DOHH2 (cell line): ENCODE measurements at regions not wholly inside any gene's neighbourhood (a gene's known extent, or its start where the extent isn't known, plus 50 kb on each side); places are given as distances from the start of the nearest gene placed in this dataset.

Experiments
- H3F3A ChIP-seq: fragments of 200-600 bp; sonication (generic), shearing (Covaris generic); 2 replicates; pipeline ENCODE4 v1.6.0; 2016; ENCODE audit warnings: antibody characterized with exemption, mild to moderate bottlenecking; ENCODE audit not compliant: control insufficient read depth, insufficient read depth
- H3K27ac ChIP-seq: fragments of 200-600 bp; sonication (generic); 2 replicates; pipeline ENCODE4 v1.5.1; 2014; ENCODE audit warnings: low read depth, mild to moderate bottlenecking, low read length, moderate library complexity
- H3K27me3 ChIP-seq: fragments of 200-600 bp; sonication (generic); 2 replicates; pipeline ENCODE4 v1.6.1; 2014; ENCODE audit warnings: mild to moderate bottlenecking, low read length, mixed read lengths; ENCODE audit not compliant: control insufficient read depth
- H3K36me3 ChIP-seq: fragments of 200-600 bp; sonication (generic); 2 replicates; pipeline ENCODE4 v1.6.1; 2014; ENCODE audit warnings: mild to moderate bottlenecking, low read length, moderate library complexity, mixed read lengths; ENCODE audit not compliant: control insufficient read depth
- H3K4me1 ChIP-seq: fragments of 200-600 bp; sonication (generic); 2 replicates; pipeline ENCODE4 v1.6.1; 2014; ENCODE audit warnings: mild to moderate bottlenecking, low read length, mixed read lengths; ENCODE audit not compliant: control insufficient read depth
- H3K4me2 ChIP-seq: fragments of 200-600 bp; sonication (generic); 2 replicates; pipeline ENCODE4 v1.6.0; 2014; ENCODE audit warnings: mild to moderate bottlenecking, low read length, moderate library complexity
- H3K4me3 ChIP-seq: fragments of 200-600 bp; sonication (generic); 2 replicates; pipeline ENCODE4 v1.5.1; 2014; ENCODE audit warnings: mild to moderate bottlenecking, low read length, mixed read lengths
- H3K79me2 ChIP-seq: fragments of 200-600 bp; sonication (generic); 2 replicates; pipeline ENCODE4 v1.6.1; 2014; ENCODE audit warnings: mild to moderate bottlenecking, low read length, mixed read lengths; ENCODE audit not compliant: control insufficient read depth
- H3K9me2 ChIP-seq: fragments of 200-600 bp; sonication (generic); replicated peaks from 2 replicates; pipeline ENCODE4 v1.6.1; 2014; ENCODE audit warnings: mild to moderate bottlenecking, low read length, mixed read lengths; ENCODE audit not compliant: control insufficient read depth
- H3K9me3 ChIP-seq: fragments of 200-600 bp; sonication (generic); 2 replicates; pipeline ENCODE4 v1.6.1; 2014; ENCODE audit warnings: antibody characterized with exemption, low read length, mixed read lengths; ENCODE audit not compliant: control insufficient read depth, insufficient read depth
- H4K20me1 ChIP-seq: fragments of 200-600 bp; sonication (generic); 2 replicates; pipeline ENCODE4 v1.6.0; 2014; ENCODE audit warnings: low read depth, mild to moderate bottlenecking, antibody characterized with exemption, low read length, moderate library complexity; ENCODE audit not compliant: control insufficient read depth, insufficient read depth
- CTCF ChIP-seq: fragments of 200-600 bp; sonication (generic); IDR thresholded peaks from one replicate; pipeline ENCODE4 v1.5.1; 2014; ENCODE audit warnings: antibody characterized with exemption, mild to moderate bottlenecking, low read depth, low read length; ENCODE audit not compliant: poor library complexity, severe bottlenecking
- EZH2phosphoT487 ChIP-seq: fragments of 200-600 bp; sonication (generic); IDR thresholded peaks from 2 replicates; pipeline ENCODE4 v1.6.1; 2017; ENCODE audit warnings: borderline replicate concordance, mild to moderate bottlenecking, antibody characterized with exemption, low read length, moderate library complexity, mixed read lengths

DNA sequence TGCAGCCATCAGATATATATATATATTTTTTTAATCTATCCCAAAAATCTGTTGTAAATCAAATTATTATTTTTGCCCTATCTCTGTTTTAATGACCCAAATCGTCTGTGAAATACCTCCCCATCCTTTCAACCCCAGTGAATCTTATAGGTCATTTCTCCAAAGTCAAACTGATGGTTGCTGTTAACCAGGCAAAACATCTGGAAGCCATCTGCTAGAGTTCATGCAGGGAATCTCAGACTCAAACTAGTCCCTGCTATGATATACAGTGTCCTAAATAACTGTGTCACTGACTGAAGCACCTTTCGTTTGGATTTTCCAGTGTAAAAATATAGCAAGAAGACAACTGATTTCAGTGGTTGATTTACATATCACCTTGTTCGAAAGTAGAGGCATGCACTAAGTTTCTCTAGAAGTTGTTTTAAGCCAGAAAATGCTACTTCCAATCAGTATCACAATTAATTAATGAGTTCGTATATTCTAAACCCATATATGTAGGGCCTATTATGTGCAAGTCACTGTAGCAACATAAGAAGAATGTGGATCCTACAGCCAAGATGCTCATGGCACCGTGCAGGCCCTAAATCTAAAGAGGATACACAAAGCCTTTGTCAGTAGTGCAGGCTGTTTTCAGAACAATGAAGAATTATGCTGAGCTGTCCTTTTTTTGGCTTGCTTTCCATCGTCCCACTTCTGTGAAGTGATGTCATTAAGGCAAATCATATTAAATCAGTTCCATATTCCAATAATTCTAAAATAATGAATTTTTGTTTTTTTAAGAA, 566.0 kb downstream of the STK39 start:
- Histone ChIP-seq H4K20me1 (no peaks in the 10 kb centered on the region), H3K27ac (no peak overlapping the region), H3K4me3 (no peak overlapping the region), H3K4me2 (no peak overlapping the region), H3K9me3 (no peaks in the 10 kb centered on the region), H3F3A (no peaks in the 10 kb centered on the region), H3K36me3 (no peaks in the 10 kb centered on the region), H3K9me2 (no peaks in the 10 kb centered on the region), H3K4me1 (no peaks in the 10 kb centered on the region), H3K79me2 (no peaks in the 10 kb centered on the region), H3K27me3 (no peaks in the 10 kb centered on the region)
- TF ChIP-seq EZH2phosphoT487 (no peak), CTCF (no peak)

DNA sequence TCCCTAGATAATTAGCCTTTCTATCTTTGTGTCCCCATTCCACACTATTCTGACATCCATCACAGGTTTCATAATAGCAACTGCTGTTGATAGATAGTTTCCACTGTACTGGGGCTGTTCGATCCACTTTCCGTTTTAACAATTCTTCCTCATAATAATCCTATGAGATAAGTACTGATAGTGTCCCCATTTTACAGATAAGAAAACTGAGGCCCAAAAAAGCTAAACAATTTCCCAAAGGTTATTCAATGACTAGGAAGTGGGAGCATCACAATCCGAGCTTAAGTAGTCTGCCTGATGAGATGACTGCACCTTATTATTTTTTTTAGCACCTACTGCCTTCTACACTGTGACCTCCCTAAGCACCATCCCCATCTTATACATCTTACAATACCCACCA, 569.2 kb downstream of the STK39 start:
- no peaks in the 10 kb centered on the region for H3F3A ChIP-seq
- H3K9me2 ChIP-seq, result no peaks in the 10 kb centered on the region
- H3K27me3 ChIP-seq, result no peaks in the 10 kb centered on the region
- no peaks in the 10 kb centered on the region for H3K36me3 ChIP-seq
- H3K4me2 ChIP-seq, result no peak overlapping the region
- H3K27ac ChIP-seq, result no peak overlapping the region
- no peaks in the 10 kb centered on the region for H3K4me1 ChIP-seq
- no peaks in the 10 kb centered on the region for H3K9me3 ChIP-seq
- H3K4me3 ChIP-seq, result no peak overlapping the region
- no peak for TF ChIP-seq CTCF
- no peak for TF ChIP-seq EZH2phosphoT487
- no peaks in the 10 kb centered on the region for H3K79me2 ChIP-seq
- H4K20me1 ChIP-seq, result no peaks in the 10 kb centered on the region

DNA sequence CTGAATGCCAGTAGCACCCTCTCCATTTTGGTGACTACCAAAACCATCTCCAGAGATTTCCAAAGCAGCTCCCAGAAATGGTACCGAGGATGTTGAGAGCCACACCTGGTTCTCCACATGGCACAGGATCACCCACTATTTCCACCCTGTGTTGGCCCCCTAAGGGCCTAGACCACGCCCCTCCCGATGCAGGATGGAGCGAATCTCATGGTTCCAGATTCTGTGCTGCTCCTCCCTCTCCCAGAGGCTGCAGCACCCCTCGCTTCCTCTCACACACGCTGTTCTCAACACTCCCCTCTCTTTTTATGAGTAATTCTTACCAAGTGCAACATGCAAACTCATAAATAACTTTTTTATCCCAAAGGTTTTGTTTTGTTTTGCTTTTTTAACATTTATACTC, 571.5 kb downstream of the STK39 start:
- Histone ChIP-seq H3K36me3 (no peaks in the 10 kb centered on the region), H3K27me3 (no peaks in the 10 kb centered on the region), H3K9me2 (no peaks in the 10 kb centered on the region), H3K4me2 (no peak overlapping the region), H3K4me1 (no peaks in the 10 kb centered on the region), H3K79me2 (no peaks in the 10 kb centered on the region), H3K4me3 (no peak overlapping the region), H3K9me3 (no peaks in the 10 kb centered on the region), H3K27ac (no peak overlapping the region), H4K20me1 (no peaks in the 10 kb centered on the region), H3F3A (no peaks in the 10 kb centered on the region)
- TF ChIP-seq EZH2phosphoT487, result no peak
- TF ChIP-seq CTCF, result no peak
